Lower leg skin (tissue), 4 donors: ENCODE measurements at regions not wholly inside any gene's neighbourhood (a gene's known extent, or its start where the extent isn't known, plus 50 kb on each side); places are given as distances from the start of the nearest gene placed in this dataset.

Experiments
- DNase-seq, 2 donors: peaks; one replicate each; pipeline ENCODE4 v3.0.0-alpha.2; 2019; ENCODE audit warnings: low spot score in 2 of 2
- H3K4me3 ChIP-seq: fragments of 200-600 bp; sonication (generic); 2 replicates; pipeline ENCODE4 v1.5.1; 2017; ENCODE audit warnings: mild to moderate bottlenecking, low read depth; ENCODE audit not compliant: poor library complexity, severe bottlenecking
- POLR2A ChIP-seq, 2 donors: fragments of 450-650 bp; IDR thresholded peaks; one replicate each; pipeline ENCODE4 v1.6.1; 2016 to 2017; ENCODE audit warnings: antibody characterized with exemption in 2 of 2, mild to moderate bottlenecking in 1 of 2, moderate library complexity in 1 of 2
- WGBS, 2 donors: methylation state at CpG; one replicate each; pipeline ENCODE4 v1.1.5; 2018; 5-methylcytosine and 5-hydroxymethylcytosine counted together
- intact Hi-C: fragments of 100-400 bp; cut with DNase I; formaldehyde crosslinking; loops from one replicate; pipeline ENCODE4 v1.15.0; 2023; ENCODE audit warnings: low total_unique reads
- microRNA counts, 2 donors: library from miRNA; unstranded; fragments of <30 nt; microRNA quantifications; one replicate each; lab custom pipeline; 2016
- microRNA-seq, 2 donors: library from miRNA; unstranded; fragments of <30 nt; microRNA quantifications; one replicate each; pipeline ENCODE4, GENCODE V29; 2016; ENCODE audit warnings: borderline replicate concordance in 2 of 2, borderline number of aligned reads in 1 of 2
- TF ChIP-seq, protein P1 (sequence below), 3 donors: fragments of 450-650 bp; IDR thresholded peaks; one replicate each; pipeline ENCODE4 v1.5.1; 2016; ENCODE audit warnings: antibody characterized with exemption in 3 of 3, mild to moderate bottlenecking in 3 of 3, moderate library complexity in 2 of 3

DNA sequence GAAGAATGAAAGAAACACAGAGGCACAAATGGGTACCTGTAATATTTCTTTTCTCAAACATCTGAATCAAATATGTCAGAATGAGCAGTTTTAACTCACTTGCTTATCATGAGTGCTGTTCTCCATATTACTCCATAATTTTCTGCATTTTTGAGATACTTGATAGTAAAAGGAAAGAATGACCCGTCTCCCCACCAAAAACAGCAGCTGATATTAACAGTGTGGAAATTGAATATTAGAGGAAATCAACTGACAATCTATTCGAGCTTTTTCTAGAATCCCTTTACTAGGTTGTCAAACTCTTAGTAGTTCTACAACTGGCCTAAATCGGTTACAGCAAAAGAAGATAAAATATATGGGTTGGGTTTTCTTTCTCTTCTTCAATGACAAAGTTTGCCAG lies 49.9 kb upstream of the HELT start:
- H3K4me3 ChIP-seq, result no peak overlapping the region
- TF ChIP-seq, protein P1, sequence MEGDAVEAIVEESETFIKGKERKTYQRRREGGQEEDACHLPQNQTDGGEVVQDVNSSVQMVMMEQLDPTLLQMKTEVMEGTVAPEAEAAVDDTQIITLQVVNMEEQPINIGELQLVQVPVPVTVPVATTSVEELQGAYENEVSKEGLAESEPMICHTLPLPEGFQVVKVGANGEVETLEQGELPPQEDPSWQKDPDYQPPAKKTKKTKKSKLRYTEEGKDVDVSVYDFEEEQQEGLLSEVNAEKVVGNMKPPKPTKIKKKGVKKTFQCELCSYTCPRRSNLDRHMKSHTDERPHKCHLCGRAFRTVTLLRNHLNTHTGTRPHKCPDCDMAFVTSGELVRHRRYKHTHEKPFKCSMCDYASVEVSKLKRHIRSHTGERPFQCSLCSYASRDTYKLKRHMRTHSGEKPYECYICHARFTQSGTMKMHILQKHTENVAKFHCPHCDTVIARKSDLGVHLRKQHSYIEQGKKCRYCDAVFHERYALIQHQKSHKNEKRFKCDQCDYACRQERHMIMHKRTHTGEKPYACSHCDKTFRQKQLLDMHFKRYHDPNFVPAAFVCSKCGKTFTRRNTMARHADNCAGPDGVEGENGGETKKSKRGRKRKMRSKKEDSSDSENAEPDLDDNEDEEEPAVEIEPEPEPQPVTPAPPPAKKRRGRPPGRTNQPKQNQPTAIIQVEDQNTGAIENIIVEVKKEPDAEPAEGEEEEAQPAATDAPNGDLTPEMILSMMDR (IDR thresholded peaks at IDR 0.05), result no peak
- TF ChIP-seq POLR2A (IDR thresholded peaks at IDR 0.05), result no peak
- WGBS, 2 donors, result 51 to 70% methylated on average over 3 of the region's 3 CpGs
- intact Hi-C loops, result no loop called here
- DNase-seq, result no peak

MicroRNA genes in the stretch of these regions (microRNA counts, 767-probe panel; counts per million panel counts)
- microRNA hsa-miR-4455 (lab: Ali Mortazavi, UCI), result 0 to 358 counts per million in 2 donors

Small RNA genes in the stretch of these regions (microRNA-seq; reads per million reads assigned to microRNA genes)
- 0 reads per million in 2 donors for gene MIR4455
